LNCAP (cell line): ENCODE measurements at regions not wholly inside any gene's neighbourhood (a gene's known extent, or its start where the extent isn't known, plus 50 kb on each side); places are given as distances from the start of the nearest gene placed in this dataset.

Experiments
- CTCF ChIP-seq: fragments of 450-650 bp; IDR thresholded peaks from 2 replicates; pipeline ENCODE4 v1.5.1; 2017; ENCODE audit warnings: mild to moderate bottlenecking

- TF ChIP-seq CTCF = no peak
Observed at GRCh38 chr10:125225051-125225450, 64.7 kb upstream of the CTBP2 start.

GRCh38 chr10:125222515-125223308 lies 62.3 kb upstream of the CTBP2 start:
- no peak for TF ChIP-seq CTCF

GRCh38 chr10:125221716-125222115 lies 61.4 kb upstream of the CTBP2 start:
- TF ChIP-seq CTCF = no peak

GRCh38 chr10:125219776-125220175 lies 59.4 kb upstream of the CTBP2 start:
- no peak for TF ChIP-seq CTCF

GRCh38 chr10:125218967-125219366 lies 58.6 kb upstream of the CTBP2 start:
- TF ChIP-seq CTCF = no peak

- no peak for TF ChIP-seq CTCF
Observed at GRCh38 chr10:125217990-125218675, 57.8 kb upstream of the CTBP2 start.

GRCh38 chr10:125216861-125217260 lies 56.5 kb upstream of the CTBP2 start:
- TF ChIP-seq CTCF = no peak
